Ectodermal cell (in vitro differentiated cells): ENCODE measurements at regions not wholly inside any gene's neighbourhood (a gene's known extent, or its start where the extent isn't known, plus 50 kb on each side); places are given as distances from the start of the nearest gene placed in this dataset.

Experiments used
- H3K27ac ChIP-seq: 2 replicates; pipeline ENCODE4 v1.7.0; 2013; ENCODE audit warnings: mild to moderate bottlenecking, low read depth, low read length; ENCODE audit not compliant: insufficient read depth, poor library complexity, severe bottlenecking
- H3K27me3 ChIP-seq: 2 replicates; pipeline ENCODE4 v1.7.0; 2013; ENCODE audit warnings: mild to moderate bottlenecking, low read length; ENCODE audit not compliant: insufficient read depth, control insufficient read depth, poor library complexity, severe bottlenecking
- H3K36me3 ChIP-seq: one replicate; pipeline ENCODE4 v1.7.0; 2013; ENCODE audit warnings: low read length; ENCODE audit not compliant: control insufficient read depth, insufficient read depth
- H3K4me1 ChIP-seq: one replicate; pipeline ENCODE4 v1.7.0; 2013; ENCODE audit warnings: low read length; ENCODE audit not compliant: control insufficient read depth, insufficient read depth
- H3K4me3 ChIP-seq: 2 replicates; pipeline ENCODE4 v1.7.0; 2013; ENCODE audit warnings: low read depth, low read length, control low read depth; ENCODE audit not compliant: insufficient read depth
- H3K9me3 ChIP-seq: 2 replicates; pipeline ENCODE4 v1.7.0; 2013; ENCODE audit warnings: mild to moderate bottlenecking, low read length, moderate library complexity; ENCODE audit not compliant: control insufficient read depth
- WGBS, 2 experiments: methylation state at CpG; one replicate each; pipeline ENCODE4 v1.1.7; 2013; ENCODE audit warnings: missing lambda C conversion rate in 2 of 2; 5-methylcytosine and 5-hydroxymethylcytosine counted together

DNA sequence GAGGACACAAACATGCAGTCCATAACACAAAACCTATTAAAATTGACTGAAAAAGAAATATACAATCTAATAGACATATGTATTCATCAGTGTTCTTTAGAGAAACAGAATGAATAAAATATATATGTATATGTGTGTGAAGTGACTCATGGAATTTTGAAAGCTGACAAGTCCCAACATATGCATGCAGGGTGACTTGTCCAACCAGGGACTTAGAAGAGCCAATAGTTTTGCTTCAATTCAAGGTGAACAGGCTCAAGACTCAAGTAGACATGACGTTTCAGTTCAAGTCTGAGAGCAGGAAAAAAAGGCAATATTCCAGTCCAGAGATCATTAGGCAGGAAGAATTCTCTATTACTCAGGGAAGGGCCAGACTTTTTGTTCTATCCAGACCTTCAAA is 271.2 kb upstream of the SETBP1 start:
- 91 to 92% methylated on average over 1 of the region's 1 CpG for WGBS, 2 experiments
- Histone ChIP-seq H3K4me3 (no peak overlapping the region), H3K27ac (no peak overlapping the region), H3K27me3 (no peaks in the 10 kb centered on the region), H3K4me1 (no peaks in the 10 kb centered on the region), H3K36me3 (no peaks in the 10 kb centered on the region), H3K9me3 (no peaks in the 10 kb centered on the region)

- no peaks in the 10 kb centered on the region for H3K27me3 ChIP-seq
- no peaks in the 10 kb centered on the region for H3K9me3 ChIP-seq
- H3K4me1 ChIP-seq = no peaks in the 10 kb centered on the region
- no peaks in the 10 kb centered on the region for H3K36me3 ChIP-seq
- no peak overlapping the region for H3K27ac ChIP-seq
- H3K4me3 ChIP-seq = no peak overlapping the region
Measured at GRCh38 chr18:44410740-44411139, 269.9 kb upstream of the SETBP1 start.

DNA sequence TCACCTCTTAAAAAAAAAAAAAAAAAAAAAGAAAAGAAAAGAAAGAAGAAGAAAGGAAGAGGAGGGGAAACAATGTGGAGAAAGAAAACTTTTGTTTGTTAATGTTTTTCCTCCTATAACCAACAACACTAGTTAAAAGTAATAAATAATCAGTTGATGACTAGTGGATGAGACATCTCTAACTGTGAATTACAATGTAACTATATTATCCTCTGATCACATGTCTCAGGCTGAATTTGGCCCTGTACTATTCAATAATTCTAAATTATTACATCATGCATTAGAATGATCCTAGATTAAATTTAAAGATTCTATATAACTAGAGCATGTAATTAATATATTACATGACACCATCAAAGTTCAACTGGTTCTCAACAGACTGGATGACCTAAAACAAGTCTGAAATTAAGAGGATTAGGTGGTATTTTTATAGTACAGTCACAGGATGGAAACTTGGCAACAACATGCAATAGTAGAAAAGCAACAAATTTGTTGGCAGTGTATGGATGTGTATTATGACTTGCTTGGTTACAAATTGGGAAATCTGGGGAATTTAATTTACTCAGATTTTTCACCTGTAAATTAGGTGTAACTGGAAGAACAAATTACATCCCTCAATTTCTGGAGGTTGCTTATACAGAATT is 269.3 kb upstream of the SETBP1 start:
- Histone ChIP-seq H3K27ac (no peak overlapping the region), H3K36me3 (no peaks in the 10 kb centered on the region), H3K27me3 (no peaks in the 10 kb centered on the region), H3K4me1 (no peaks in the 10 kb centered on the region), H3K4me3 (no peak overlapping the region), H3K9me3 (no peaks in the 10 kb centered on the region)

DNA sequence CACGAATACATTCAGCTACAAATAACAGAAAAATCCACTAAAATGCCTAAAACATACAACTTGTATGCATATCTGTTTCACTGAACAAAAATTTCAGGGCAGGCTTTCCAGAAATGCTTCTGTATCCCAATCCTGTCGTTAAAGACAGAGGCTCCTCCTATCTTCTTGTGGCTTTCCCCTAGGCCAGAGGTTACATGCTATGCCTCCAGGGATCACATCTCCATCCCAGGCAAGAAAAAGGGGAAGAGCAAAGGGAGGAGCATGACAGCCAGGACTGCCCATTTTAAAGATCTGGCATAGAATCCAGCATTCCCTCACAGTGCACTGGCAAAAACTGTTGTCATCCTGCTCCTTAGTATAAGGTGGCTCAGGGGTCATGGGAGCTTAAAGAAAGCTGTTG is 268.7 kb upstream of the SETBP1 start:
- Histone ChIP-seq H3K27ac (no peak overlapping the region), H3K9me3 (no peaks in the 10 kb centered on the region), H3K36me3 (no peaks in the 10 kb centered on the region), H3K4me1 (no peaks in the 10 kb centered on the region), H3K27me3 (no peaks in the 10 kb centered on the region), H3K4me3 (no peak overlapping the region)
- WGBS, 2 experiments = 78 to 92% methylated on average over 2 of the region's 2 CpGs

DNA sequence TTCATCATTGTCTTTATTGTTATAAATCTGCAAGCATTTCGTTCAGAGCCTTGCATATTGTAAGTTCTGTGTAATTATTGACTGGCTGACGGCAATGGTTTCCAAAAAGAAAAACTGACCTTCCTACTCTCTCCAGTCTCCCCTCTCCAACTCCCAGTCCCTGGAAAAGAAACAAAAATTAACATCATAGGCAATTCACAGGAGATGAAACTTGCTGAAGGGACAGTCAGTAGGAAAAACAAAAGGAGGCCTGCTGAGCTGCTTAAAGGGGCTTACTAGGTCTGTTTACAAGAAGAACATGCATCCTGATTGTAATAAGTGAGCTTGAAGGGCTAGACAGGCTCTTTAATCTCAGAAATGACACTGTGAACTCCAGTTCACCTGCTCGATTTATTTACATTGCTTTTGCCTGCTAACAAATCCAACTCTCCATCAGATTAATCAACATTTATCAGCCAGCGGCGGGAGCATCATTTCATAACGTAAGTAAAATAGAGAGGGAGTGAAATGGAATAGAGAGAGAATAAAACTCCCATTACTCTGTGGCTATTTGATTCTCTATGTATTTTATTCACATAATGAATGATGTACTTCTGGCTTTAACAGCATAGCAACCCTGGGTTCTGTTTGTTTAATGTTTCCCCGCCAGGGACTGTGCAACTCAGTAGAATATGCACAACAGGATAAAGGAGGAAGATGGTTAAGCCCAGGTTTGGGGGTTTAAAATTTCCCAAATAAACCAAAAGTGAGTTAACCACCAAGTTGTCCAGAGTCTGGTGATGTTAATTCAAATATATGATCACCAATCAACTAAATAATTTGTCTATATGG is 256.7 kb upstream of the SETBP1 start:
- 55 to 69% methylated on average over 2 to 4 of the region's 7 CpGs for WGBS, 2 experiments
- no peaks in the 10 kb centered on the region for H3K36me3 ChIP-seq
- H3K27ac ChIP-seq = no peak overlapping the region
- H3K27me3 ChIP-seq = no peaks in the 10 kb centered on the region
- H3K9me3 ChIP-seq = no peaks in the 10 kb centered on the region
- H3K4me1 ChIP-seq = no peaks in the 10 kb centered on the region
- no peak overlapping the region for H3K4me3 ChIP-seq

GRCh38 chr18:44424645-44425035 is 256.0 kb upstream of the SETBP1 start:
- Histone ChIP-seq H3K27ac (no peak overlapping the region), H3K4me3 (no peak overlapping the region), H3K4me1 (no peaks in the 10 kb centered on the region), H3K27me3 (no peaks in the 10 kb centered on the region), H3K9me3 (no peaks in the 10 kb centered on the region), H3K36me3 (no peaks in the 10 kb centered on the region)
- WGBS, 2 experiments = 98% methylated on average over 2 of the region's 2 CpGs

- Histone ChIP-seq H3K4me3 (no peak overlapping the region), H3K36me3 (no peaks in the 10 kb centered on the region), H3K4me1 (no peaks in the 10 kb centered on the region), H3K27me3 (no peaks in the 10 kb centered on the region), H3K27ac (no peak overlapping the region), H3K9me3 (no peaks in the 10 kb centered on the region)
- 89 to 99% methylated on average over 2 of the region's 2 CpGs for WGBS, 2 experiments
Measured at GRCh38 chr18:44425161-44425560, 255.5 kb upstream of the SETBP1 start.

GRCh38 chr18:44437603-44438002 is 243.1 kb upstream of the SETBP1 start:
- Histone ChIP-seq H3K27me3 (no peaks in the 10 kb centered on the region), H3K4me1 (no peaks in the 10 kb centered on the region), H3K27ac (no peak overlapping the region), H3K9me3 (no peaks in the 10 kb centered on the region), H3K36me3 (no peaks in the 10 kb centered on the region), H3K4me3 (no peak overlapping the region)
- WGBS, 2 experiments = 78% methylated on average over 2 of the region's 2 CpGs

GRCh38 chr18:44450226-44450625 is 230.5 kb upstream of the SETBP1 start:
- WGBS, 2 experiments = 76 to 80% methylated on average over 2 of the region's 2 CpGs
- H3K4me1 ChIP-seq = no peaks in the 10 kb centered on the region

DNA sequence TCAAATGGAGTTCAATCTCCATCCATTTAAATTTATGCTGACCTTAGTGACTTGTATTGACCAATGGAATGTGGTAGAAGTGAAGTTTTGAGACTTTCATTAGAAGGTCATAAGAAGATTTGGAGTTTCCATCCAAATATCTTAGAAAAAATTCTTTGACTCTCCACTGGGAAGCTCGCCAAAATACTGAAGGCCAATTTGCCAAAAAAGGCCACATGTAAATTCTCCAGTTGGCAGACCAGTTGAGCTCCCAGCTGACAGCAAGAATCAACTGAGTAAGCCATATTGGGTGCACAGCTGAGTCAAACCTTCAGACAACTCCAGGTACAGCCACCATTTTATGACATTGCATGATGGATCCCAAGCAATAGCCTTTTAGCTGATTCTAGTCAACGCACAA is 228.3 kb upstream of the SETBP1 start:
- Histone ChIP-seq H3K4me3 (no peak overlapping the region), H3K4me1 (no peaks in the 10 kb centered on the region), H3K36me3 (no peaks in the 10 kb centered on the region), H3K27me3 (no peaks in the 10 kb centered on the region), H3K9me3 (no peaks in the 10 kb centered on the region), H3K27ac (no peak overlapping the region)
- WGBS, 2 experiments = 91 to 98% methylated on average over 2 of the region's 2 CpGs

More at GRCh38 chr18:44450226-44450625, 230.5 kb upstream of the SETBP1 start:
- Histone ChIP-seq H3K4me3 (no peak overlapping the region), H3K9me3 (no peaks in the 10 kb centered on the region), H3K36me3 (no peaks in the 10 kb centered on the region), H3K27ac (no peak overlapping the region), H3K27me3 (no peaks in the 10 kb centered on the region)
